K562 (cell line): ENCODE measurements at regions not wholly inside any gene's neighbourhood (a gene's known extent, or its start where the extent isn't known, plus 50 kb on each side); places are given as distances from the start of the nearest gene placed in this dataset.

ENCODE experiments used
- BHLHE40 ChIP-seq: IDR thresholded peaks from 2 replicates; pipeline ENCODE4 v1.6.1; 2011; ENCODE audit warnings: low read length, improper control_type of control experiment
- CHD1 ChIP-seq: fragments of 200-600 bp; sonication (generic); IDR thresholded peaks from one replicate; pipeline ENCODE4 v1.6.1; 2012; ENCODE audit warnings: mild to moderate bottlenecking, moderate library complexity, low read length, inconsistent platforms
- MEIS2 ChIP-seq: fragments of 450-650 bp; IDR thresholded peaks from 2 replicates; pipeline ENCODE4 v1.6.1; 2014; ENCODE audit warnings: mild to moderate bottlenecking; ENCODE audit not compliant: partially characterized antibody
- NFE2 ChIP-seq: IDR thresholded peaks from 2 replicates; pipeline ENCODE4 v1.6.1; 2014; ENCODE audit warnings: antibody characterized with exemption, low read depth
- XRCC3 ChIP-seq: fragments of 450-650 bp; IDR thresholded peaks from 2 replicates; pipeline ENCODE4 v1.6.1; 2017; ENCODE audit warnings: mild to moderate bottlenecking, moderate library complexity
- ZEB2 ChIP-seq: fragments of 450-650 bp; IDR thresholded peaks from 2 replicates; pipeline ENCODE4 v1.6.1; 2016
- ZKSCAN1 ChIP-seq: fragments of 150-350 bp; IDR thresholded peaks from 2 replicates; pipeline ENCODE4 v1.6.1; 2016; ENCODE audit warnings: low read depth, low read length
- ZNF274 ChIP-seq: IDR thresholded peaks from 2 replicates; pipeline ENCODE4 v1.6.1; 2011; ENCODE audit warnings: low read depth, mild to moderate bottlenecking, low read length, moderate library complexity, borderline replicate concordance
- ZNF830 ChIP-seq: fragments of 250-450 bp; sonication (Bioruptor Pico); IDR thresholded peaks from 2 replicates; pipeline ENCODE4 v1.5.0; 2021; ENCODE audit warnings: mild to moderate bottlenecking
- TF ChIP-seq, protein P1 (sequence below): fragments of 150-350 bp; conservative IDR thresholded peaks from 2 replicates; pipeline ENCODE4 v1.6.1; 2014; ENCODE audit warnings: low read length
- TF ChIP-seq, protein P2 (sequence below): sonication (generic); formaldehyde crosslinking; IDR thresholded peaks from 2 replicates; pipeline ENCODE4 v1.8.0; 2022; ENCODE audit warnings: mild to moderate bottlenecking, missing genetic modification reagents
- TF ChIP-seq, protein P3 (sequence below): sonication (generic); formaldehyde crosslinking; IDR thresholded peaks from 2 replicates; pipeline ENCODE4 v1.9.0; 2022; ENCODE audit warnings: mild to moderate bottlenecking, missing genetic modification reagents
- TF ChIP-seq, protein P4 (sequence below), 3 experiments: IDR thresholded peaks in 2 of 3; conservative IDR thresholded peaks in 1 of 3; 2 replicates each; pipeline ENCODE4 v1.5.1; 2011 to 2012; ENCODE audit warnings: low read length in 3 of 3, mild to moderate bottlenecking in 3 of 3, control low read depth in 2 of 3, improper control_type of control experiment in 1 of 3, inconsistent platforms in 1 of 3, low read depth in 1 of 3, mixed read lengths in 1 of 3, moderate library complexity in 1 of 3; ENCODE audit not compliant: insufficient read depth in 2 of 3

DNA sequence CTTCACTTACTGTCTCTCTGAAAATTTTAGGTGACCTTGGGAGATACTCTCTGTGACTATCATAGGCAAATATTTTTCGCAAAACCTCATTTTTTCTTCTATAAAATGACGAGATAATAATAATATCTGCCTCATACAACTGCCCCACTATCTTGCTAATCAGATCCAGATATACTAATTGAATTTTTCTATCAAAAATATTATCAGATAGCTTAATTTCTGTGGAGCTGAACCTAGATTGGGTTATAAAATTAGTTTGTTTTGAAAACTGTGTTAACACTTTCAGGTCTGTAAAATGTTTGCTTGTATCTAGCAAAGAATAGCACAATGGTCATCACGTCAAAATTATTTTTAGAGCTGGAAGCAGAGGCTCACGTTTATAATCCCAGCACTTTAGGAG, 486.7 kb upstream of the LRRN3 start:
- TF ChIP-seq, protein P1, sequence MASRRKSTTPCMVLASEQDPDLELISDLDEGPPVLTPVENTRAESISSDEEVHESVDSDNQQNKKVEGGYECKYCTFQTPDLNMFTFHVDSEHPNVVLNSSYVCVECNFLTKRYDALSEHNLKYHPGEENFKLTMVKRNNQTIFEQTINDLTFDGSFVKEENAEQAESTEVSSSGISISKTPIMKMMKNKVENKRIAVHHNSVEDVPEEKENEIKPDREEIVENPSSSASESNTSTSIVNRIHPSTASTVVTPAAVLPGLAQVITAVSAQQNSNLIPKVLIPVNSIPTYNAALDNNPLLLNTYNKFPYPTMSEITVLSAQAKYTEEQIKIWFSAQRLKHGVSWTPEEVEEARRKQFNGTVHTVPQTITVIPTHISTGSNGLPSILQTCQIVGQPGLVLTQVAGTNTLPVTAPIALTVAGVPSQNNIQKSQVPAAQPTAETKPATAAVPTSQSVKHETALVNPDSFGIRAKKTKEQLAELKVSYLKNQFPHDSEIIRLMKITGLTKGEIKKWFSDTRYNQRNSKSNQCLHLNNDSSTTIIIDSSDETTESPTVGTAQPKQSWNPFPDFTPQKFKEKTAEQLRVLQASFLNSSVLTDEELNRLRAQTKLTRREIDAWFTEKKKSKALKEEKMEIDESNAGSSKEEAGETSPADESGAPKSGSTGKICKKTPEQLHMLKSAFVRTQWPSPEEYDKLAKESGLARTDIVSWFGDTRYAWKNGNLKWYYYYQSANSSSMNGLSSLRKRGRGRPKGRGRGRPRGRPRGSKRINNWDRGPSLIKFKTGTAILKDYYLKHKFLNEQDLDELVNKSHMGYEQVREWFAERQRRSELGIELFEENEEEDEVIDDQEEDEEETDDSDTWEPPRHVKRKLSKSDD: no peak
- TF ChIP-seq, protein P2, sequence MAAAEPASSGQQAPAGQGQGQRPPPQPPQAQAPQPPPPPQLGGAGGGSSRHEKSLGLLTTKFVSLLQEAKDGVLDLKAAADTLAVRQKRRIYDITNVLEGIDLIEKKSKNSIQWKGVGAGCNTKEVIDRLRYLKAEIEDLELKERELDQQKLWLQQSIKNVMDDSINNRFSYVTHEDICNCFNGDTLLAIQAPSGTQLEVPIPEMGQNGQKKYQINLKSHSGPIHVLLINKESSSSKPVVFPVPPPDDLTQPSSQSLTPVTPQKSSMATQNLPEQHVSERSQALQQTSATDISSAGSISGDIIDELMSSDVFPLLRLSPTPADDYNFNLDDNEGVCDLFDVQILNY (CRISPR knock-in tag): no peak
- TF ChIP-seq ZEB2 (no peak), MEIS2 (no peak), ZNF830 (CRISPR knock-in tag) (no peak), CHD1 (no peak), ZNF274 (no peak), BHLHE40 (no peak), NFE2 (no peak), XRCC3 (no peak), ZKSCAN1 (no peak)
- TF ChIP-seq, protein P3, sequence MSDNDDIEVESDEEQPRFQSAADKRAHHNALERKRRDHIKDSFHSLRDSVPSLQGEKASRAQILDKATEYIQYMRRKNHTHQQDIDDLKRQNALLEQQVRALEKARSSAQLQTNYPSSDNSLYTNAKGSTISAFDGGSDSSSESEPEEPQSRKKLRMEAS (CRISPR knock-in tag): no peak
- TF ChIP-seq, protein P4, sequence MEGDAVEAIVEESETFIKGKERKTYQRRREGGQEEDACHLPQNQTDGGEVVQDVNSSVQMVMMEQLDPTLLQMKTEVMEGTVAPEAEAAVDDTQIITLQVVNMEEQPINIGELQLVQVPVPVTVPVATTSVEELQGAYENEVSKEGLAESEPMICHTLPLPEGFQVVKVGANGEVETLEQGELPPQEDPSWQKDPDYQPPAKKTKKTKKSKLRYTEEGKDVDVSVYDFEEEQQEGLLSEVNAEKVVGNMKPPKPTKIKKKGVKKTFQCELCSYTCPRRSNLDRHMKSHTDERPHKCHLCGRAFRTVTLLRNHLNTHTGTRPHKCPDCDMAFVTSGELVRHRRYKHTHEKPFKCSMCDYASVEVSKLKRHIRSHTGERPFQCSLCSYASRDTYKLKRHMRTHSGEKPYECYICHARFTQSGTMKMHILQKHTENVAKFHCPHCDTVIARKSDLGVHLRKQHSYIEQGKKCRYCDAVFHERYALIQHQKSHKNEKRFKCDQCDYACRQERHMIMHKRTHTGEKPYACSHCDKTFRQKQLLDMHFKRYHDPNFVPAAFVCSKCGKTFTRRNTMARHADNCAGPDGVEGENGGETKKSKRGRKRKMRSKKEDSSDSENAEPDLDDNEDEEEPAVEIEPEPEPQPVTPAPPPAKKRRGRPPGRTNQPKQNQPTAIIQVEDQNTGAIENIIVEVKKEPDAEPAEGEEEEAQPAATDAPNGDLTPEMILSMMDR (IDR thresholded peaks at IDR 0.05 in 2 of 3, conservative IDR thresholded peaks at IDR 0.05 in 1 of 3; ENCODE audit: insufficient read depth in 2 of 3, low read depth in 1 of 3, low read length in 3 of 3): no peak
